ENCODE measurements at regions not wholly inside any gene's neighbourhood (a gene's known extent, or its start where the extent isn't known, plus 50 kb on each side); places are given as distances from the start of the nearest gene placed in this dataset.

GRCh38 chr15:19987389-19988048 is 554.1 kb downstream of the GOLGA6L6 start:
- no peak for TF ChIP-seq GATA3 (IDR thresholded peaks at IDR 0.05; ENCODE audit: low read depth, low read length)
- no peak for TF ChIP-seq GATA2 (IDR thresholded peaks at IDR 0.05; ENCODE audit: low read depth, low read length)

GRCh38 chr15:19984101-19984500 is 557.5 kb downstream of the GOLGA6L6 start:
- TF ChIP-seq GATA3 (IDR thresholded peaks at IDR 0.05; ENCODE audit: low read depth, low read length) (no peak), GATA2 (IDR thresholded peaks at IDR 0.05; ENCODE audit: low read depth, low read length) (no peak)

- no peak for TF ChIP-seq GATA3 (IDR thresholded peaks at IDR 0.05; ENCODE audit: low read depth, low read length)
- TF ChIP-seq GATA2 (IDR thresholded peaks at IDR 0.05; ENCODE audit: low read depth, low read length) = no peak
Measured at GRCh38 chr15:19974998-19975397, 566.6 kb downstream of the GOLGA6L6 start.

GRCh38 chr15:19973718-19974117 is 567.9 kb downstream of the GOLGA6L6 start:
- TF ChIP-seq GATA3 (IDR thresholded peaks at IDR 0.05; ENCODE audit: low read depth, low read length) = no peak
- TF ChIP-seq GATA2 (IDR thresholded peaks at IDR 0.05; ENCODE audit: low read depth, low read length) = no peak

- no peak for TF ChIP-seq GATA2 (IDR thresholded peaks at IDR 0.05; ENCODE audit: low read depth, low read length)
- no peak for TF ChIP-seq GATA3 (IDR thresholded peaks at IDR 0.05; ENCODE audit: low read depth, low read length)
Measured at GRCh38 chr15:19956124-19956796, 585.3 kb downstream of the GOLGA6L6 start.

GRCh38 chr15:19944261-19944888 is 597.2 kb downstream of the GOLGA6L6 start:
- TF ChIP-seq GATA2 (IDR thresholded peaks at IDR 0.05; ENCODE audit: low read depth, low read length) (no peak), GATA3 (IDR thresholded peaks at IDR 0.05; ENCODE audit: low read depth, low read length) (no peak)

- no peak for TF ChIP-seq GATA2 (IDR thresholded peaks at IDR 0.05; ENCODE audit: low read depth, low read length)
- TF ChIP-seq GATA3 (IDR thresholded peaks at IDR 0.05; ENCODE audit: low read depth, low read length) = no peak
Measured at GRCh38 chr15:19943515-19943914, 598.1 kb downstream of the GOLGA6L6 start.

- no peak for TF ChIP-seq GATA2 (IDR thresholded peaks at IDR 0.05; ENCODE audit: low read depth, low read length)
- no peak for TF ChIP-seq GATA3 (IDR thresholded peaks at IDR 0.05; ENCODE audit: low read depth, low read length)
Measured at GRCh38 chr15:19899021-19899824, 642.4 kb downstream of the GOLGA6L6 start.
